ENCODE measurements at regions not wholly inside any gene's neighbourhood (a gene's known extent, or its start where the extent isn't known, plus 50 kb on each side); places are given as distances from the start of the nearest gene placed in this dataset.

- TF ChIP-seq ZNF274 (IDR thresholded peaks at IDR 0.05; ENCODE audit: low read depth, low read length) (no peak), SUZ12 (IDR thresholded peaks at IDR 0.05; ENCODE audit: extremely low read depth, insufficient read depth, insufficient read length) (no peak), YY1 (IDR thresholded peaks at IDR 0.05; ENCODE audit: insufficient read depth, insufficient read length) (no peak)
Measured at GRCh38 chr9:129312251-129313122, 134.4 kb upstream of the IER5L start.
